ENCODE measurements at regions not wholly inside any gene's neighbourhood (a gene's known extent, or its start where the extent isn't known, plus 50 kb on each side); places are given as distances from the start of the nearest gene placed in this dataset.

- TF ChIP-seq CTCF (IDR thresholded peaks at IDR 0.05) (no peak), POLR2A (IDR thresholded peaks at IDR 0.05) (no peak)
These were observed 83.2 kb downstream of the DAD1 start for GRCh38 chr14:22505697-22506377.
